Eye (tissue), 1 donor: ENCODE measurements at regions not wholly inside any gene's neighbourhood (a gene's known extent, or its start where the extent isn't known, plus 50 kb on each side); places are given as distances from the start of the nearest gene placed in this dataset.

ENCODE experiments used
- DNase-seq: peaks from one replicate; pipeline ENCODE4 v3.0.0-alpha.2; 2015

- no peak for DNase-seq
Observed at GRCh38 chr12:38141239-38141638, 175.3 kb upstream of the ALG10B start.

DNA sequence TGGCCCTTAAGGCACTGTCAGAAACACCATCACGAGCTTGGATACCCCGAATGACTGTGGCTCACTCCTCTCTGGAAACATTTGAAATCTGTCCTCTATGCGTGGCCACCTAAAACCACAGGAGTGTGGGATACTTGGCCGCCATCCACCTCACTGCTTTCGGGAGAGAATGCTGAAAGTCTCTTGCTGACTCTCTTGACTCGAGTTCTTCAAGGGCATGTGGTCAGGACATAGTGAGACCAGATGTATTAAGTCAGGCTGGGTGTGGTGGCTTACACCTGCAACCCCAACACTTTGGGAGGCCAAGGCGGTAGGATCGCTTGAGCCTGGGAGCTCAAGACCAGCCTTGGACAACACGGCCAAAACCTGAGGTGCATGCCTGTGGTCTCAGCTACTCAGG is 174.7 kb upstream of the ALG10B start:
- no peak for DNase-seq

- DNase-seq: no peak
Observed at GRCh38 chr12:38142974-38143373, 173.6 kb upstream of the ALG10B start.

DNA sequence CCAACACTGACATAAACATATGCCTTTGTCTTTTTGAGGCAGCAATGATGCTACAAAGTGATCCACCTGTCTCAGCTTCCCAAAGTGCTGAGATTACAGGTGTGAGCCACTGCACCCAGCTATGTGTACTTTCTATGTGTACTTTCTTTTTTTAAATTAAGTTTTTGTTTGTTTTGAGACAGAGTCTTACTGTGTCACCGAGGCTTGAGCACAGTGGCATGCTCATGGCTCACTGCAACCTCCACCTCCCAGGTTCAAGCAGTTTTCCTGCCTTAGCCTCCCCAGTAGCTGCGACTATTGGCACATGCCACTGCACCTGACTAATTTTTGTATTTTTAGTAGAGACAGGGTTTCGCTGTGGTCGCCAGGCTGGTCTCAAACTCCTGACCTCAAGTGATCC is 172.5 kb upstream of the ALG10B start:
- DNase-seq: no peak

GRCh38 chr12:38144601-38145436 is 171.8 kb upstream of the ALG10B start:
- DNase-seq: no peak

DNA sequence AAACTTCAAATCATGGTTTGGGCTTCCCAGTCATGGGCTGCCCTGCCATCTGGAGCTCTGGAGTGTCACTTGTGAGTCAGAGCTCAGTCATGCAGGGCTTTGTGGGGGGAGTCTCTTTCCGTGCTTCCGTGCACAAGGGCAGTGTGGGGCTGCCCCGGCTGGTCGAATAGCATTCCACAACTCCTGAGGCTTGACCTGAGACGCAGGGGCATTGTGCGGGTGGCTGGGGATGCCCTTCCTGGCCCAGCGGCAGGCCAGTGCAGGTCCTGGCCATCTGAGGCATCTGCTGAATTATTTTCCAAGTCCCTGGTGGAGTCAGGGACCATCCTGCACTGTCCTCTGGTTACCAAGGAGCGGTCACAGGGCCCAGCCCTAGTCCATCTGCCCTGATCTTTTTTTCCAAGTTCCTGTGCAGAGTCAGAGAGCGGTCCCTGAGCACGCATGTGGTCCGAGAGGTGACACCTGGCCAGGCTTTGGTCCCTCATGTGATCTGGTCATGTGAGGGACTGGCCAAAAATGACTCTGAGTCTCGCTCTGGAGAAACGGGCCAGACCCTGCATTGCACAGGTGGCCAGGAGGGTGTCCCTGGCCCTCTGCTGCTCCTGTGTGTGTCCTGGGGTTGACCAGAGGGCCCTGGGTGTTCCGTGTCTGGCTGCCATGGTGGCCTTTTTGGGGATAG is 167.0 kb upstream of the ALG10B start:
- DNase-seq: no peak

GRCh38 chr12:38151991-38152700 is 164.4 kb upstream of the ALG10B start:
- no peak for DNase-seq

GRCh38 chr12:38152816-38153736 is 163.5 kb upstream of the ALG10B start:
- DNase-seq: no peak

- no peak for DNase-seq
Observed at GRCh38 chr12:38153737-38154061, 162.9 kb upstream of the ALG10B start.

DNA sequence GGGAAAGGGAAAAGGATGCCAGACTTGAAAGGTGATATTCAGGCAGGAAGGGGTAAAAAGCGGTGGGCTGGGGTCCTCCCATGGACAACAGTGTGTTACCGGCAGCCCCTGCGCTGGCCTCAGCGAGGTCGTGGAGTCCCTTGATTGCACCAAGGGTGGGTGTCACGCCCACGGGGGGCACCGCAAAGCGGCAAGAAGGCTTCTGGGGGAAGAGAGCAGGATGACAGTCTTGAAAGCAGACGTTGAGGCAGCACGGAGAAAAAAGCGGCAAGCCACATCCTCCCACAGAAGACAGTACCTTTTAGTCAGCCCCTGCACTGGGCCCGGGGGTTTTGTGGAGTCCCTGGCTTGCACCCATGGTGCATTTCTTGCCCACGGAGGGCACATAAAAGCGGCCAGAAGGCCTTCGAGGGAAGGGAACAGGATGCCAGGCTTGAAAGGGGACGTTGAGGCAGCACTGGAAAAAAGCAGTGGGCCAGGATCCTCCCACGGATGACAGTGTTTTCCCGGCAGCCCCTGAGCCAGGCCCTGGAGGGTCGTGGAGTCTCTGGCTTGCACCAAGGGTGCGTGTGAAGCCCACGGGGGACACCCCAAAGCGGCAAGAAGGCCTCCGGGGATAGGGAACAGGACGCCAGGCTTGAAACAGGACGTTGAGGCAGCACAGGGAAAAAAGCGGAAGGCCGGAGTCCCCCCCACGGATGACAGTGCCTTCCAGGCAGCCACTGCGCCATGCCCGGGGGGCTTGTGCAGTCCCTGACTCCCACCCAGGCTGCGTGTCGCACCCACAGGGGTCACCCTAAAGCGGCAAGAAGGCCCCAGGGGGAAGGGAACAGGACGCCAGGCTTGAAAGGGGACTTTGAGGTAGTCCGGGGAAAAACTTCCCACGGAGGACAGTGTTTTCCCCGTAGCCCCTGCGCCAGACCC is 162.2 kb upstream of the ALG10B start:
- DNase-seq: no peak

DNA sequence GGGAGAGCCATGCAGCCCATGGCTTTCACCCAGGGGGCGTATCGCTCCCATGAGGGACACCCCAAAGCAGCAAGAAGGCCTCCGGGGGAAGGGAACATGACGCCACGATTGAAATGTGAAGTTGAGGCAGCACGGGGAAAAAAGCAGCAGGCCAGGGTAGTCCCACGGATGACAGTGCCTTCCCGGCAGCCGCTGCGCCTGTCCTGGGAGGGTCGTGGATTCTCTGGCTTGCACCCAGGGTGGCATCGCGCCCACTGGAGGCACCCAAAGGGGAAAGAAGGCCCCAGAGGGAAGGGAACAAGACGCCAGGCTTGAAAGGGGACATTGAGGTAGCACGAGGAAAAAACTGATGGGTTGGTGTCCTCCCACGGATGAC is 161.6 kb upstream of the ALG10B start:
- DNase-seq: no peak

DNA sequence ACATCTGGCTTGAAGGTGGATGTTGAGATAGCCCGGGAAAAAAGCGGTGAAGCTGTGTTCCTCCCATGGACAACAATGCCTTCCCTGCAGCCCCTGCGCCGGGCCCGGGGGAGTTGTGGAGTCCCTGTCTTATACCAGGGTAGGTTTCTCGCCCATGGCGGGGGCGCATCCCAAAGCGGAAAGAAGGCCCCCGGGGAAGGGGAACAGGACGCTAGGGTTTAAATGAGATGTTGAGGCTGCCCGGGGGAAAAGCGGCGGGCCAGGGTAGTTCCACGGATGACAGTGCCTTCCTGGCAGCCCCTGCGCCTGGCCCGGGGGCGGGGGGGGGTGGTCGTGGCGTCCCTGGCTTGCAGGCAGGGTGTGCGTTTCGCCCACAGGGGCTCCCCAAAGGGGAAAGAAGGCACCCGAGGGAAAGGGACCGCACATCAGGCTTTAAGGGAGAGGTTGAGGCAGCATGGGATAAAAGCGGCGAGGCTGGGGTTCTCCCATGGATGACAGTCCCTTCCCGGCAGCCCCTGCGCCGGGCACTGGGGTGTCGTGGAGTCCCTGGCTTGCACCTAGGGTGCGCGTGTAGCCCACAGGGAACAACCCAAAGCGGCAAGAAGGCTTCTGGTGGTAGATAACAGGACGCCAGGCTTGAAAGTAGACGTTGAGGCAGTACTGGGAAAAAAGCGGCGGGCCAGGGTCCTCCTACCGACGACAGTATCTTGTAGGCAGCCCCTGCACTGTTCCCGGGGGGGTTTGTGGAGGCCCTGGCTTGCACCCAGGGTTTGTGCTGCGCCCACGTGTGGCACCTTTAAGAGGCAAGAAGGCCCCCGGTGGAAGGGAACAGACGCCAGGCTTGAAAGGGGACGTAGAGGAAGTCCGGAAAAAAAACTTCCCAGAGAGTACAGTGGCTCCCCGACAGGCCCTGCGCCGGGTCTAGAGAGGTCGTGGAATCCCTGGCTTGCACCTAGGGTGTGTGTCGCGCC is 160.8 kb upstream of the ALG10B start:
- DNase-seq: no peak

DNA sequence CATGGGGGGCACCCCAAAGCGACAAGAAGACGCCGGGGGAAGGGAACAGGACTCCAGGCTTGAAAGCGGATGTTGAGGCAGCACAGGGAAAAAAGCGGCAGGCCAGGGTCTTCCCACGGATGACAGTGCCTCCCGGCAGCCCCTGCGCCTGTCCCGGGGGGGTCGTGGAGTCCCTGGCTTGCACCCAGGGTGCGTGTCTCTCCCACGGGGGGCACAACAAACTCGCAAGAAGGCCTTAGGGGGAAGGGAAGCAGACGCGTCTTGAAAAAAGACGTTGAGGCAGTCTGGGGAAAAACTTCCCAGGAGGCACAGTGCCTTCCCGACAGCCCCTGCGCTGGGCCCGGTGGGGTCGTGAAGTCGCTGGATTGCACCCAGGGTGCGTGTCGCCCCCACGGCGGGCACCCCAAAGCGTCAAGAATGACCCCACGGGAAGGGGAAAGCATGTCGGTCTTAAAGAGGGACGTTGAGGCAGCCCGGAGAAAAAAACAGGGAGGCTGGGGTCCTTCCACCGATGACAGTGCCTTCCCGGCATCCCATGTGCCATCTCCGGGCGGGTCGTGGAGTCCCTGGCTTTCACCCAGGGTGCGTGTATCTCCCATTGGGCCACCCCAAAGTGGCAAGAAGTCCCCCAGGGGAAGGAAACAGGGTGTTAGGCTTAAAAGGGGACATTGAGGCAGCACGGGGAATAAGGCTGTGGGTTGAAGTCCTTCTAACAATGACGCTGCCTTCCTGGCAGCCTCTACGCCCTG is 159.9 kb upstream of the ALG10B start:
- DNase-seq: no peak

- DNase-seq: no peak
Observed at GRCh38 chr12:38157274-38157932, 159.2 kb upstream of the ALG10B start.

DNA sequence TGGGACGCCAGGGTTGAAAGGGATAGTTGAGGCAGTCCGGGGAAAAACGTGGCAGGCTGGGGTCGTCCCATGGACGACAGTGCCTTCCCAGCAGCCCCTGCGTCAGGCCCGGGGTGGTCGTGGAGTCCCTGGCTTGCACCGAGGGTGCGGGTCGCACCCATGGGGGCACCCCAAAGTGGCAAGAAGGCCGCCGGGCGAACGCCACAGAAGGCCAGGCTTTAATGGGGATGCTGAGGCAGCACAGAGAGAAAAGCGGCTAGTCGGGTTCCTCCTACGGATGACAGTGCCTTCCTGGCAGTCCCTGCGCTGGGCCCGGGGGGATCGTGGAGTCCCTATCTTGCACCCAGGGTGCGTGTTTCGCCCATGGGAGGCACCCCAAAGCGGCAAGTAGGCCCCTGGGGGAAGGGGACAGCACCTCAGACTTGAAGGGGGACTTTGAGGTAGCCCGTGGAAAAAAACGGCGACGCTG is 158.6 kb upstream of the ALG10B start:
- no peak for DNase-seq

- no peak for DNase-seq
Observed at GRCh38 chr12:38158428-38159091, 158.0 kb upstream of the ALG10B start.

DNA sequence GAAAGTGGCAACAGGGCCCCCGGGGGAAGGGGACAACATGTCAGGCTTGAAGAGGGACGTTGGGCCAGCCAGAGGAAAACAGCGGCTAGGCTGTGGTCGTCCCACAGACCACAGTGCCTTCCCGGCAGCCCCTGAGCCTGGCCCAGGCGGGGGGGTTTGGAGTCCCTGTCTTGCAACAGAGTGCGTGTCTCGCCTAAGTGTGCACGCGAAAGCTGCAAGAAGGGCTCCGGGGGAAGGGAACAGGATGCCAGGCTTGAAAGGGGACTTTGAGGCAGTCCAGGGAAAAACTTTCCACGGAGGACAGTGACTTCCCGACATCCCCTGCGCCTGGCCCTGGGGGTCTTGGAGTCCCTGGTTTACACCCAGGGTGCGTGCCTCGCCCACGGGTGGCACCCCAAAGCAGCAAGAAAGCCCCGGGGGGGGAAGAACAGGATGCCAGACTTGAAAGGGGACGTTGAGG is 157.5 kb upstream of the ALG10B start:
- DNase-seq: no peak

GRCh38 chr12:38159591-38160317 is 156.8 kb upstream of the ALG10B start:
- no peak for DNase-seq
